ENCODE measurements at regions not wholly inside any gene's neighbourhood (a gene's known extent, or its start where the extent isn't known, plus 50 kb on each side); places are given as distances from the start of the nearest gene placed in this dataset.

DNA sequence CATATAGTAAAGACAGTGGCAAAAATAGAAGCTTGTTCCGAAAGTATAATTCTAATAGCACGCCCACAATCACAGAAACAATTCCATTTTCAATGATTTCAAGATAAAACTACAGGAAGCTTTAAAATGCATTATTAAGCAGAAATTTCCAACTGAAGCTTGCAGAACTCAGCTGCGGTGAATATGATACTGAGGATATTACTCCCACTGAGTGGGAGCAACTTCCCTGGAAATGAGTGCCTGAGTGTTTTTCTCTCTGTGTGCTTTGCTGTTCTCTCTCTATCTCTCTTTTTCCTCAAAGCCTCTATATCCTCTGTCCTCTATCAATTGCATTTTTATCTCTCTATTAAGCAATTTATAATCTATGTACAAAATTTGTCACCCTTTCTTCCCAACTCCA lies 187.5 kb upstream of the PRDM9 start:
- TF ChIP-seq CTCF (IDR thresholded peaks at IDR 0.05; ENCODE audit: extremely low read depth, missing control alignments): no peak

DNA sequence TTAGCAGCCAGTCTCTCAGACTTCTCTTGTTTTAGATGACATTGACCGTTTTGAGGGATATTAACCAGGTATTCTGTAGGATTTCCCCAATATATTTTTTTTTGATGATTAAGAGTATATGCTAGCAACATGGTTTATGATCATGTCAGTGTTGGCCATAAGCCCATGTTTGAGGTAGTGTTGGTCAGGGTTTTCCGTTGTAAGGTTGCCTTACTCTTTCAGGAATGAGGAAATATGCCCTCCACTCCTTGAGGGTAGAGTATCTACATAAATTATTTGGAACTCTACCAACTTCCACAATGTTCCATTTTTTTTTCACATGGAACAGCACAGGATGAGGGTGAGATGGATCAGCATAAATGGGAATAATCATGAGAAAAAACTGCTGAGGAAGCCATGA lies 188.4 kb upstream of the PRDM9 start:
- DNase-seq (ENCODE audit: low spot score): no peak
- TF ChIP-seq CTCF (IDR thresholded peaks at IDR 0.05; ENCODE audit: extremely low read depth, missing control alignments): no peak

More for the DNA sequence above, 187.5 kb upstream of the PRDM9 start:
- DNase-seq (ENCODE audit: low spot score): no peak

GRCh38 chr5:23318166-23318565 lies 189.2 kb upstream of the PRDM9 start:
- DNase-seq (ENCODE audit: low spot score): no peak
- no peak for TF ChIP-seq CTCF (IDR thresholded peaks at IDR 0.05; ENCODE audit: extremely low read depth, missing control alignments)

DNA sequence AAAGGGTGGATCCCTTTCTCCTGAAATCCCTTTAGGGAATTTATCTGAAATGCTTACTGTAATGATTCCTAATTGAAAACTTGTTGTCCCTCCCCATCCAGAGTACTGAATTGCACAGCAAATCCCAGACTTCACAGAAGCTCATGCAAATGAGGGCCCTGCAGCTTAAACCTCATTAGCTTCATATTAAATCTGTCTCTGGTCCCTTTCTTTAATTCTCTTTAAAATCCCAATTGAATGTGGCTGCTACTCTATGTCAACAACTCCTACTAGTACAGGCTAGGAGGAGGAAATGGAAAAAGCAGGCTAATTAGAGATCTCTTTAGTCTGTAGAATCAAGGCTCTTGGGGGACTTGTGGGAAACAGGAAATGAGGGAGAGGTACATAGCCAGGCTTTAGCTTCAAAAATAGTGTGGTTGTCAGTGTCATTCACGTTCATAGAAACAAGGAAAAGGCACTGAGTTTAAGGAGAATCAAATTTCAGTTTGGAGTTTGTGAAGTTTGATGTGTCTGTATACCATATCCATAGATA lies 191.3 kb upstream of the PRDM9 start:
- no peak for TF ChIP-seq CTCF (IDR thresholded peaks at IDR 0.05; ENCODE audit: extremely low read depth, missing control alignments)
- DNase-seq (ENCODE audit: low spot score): no peak

DNA sequence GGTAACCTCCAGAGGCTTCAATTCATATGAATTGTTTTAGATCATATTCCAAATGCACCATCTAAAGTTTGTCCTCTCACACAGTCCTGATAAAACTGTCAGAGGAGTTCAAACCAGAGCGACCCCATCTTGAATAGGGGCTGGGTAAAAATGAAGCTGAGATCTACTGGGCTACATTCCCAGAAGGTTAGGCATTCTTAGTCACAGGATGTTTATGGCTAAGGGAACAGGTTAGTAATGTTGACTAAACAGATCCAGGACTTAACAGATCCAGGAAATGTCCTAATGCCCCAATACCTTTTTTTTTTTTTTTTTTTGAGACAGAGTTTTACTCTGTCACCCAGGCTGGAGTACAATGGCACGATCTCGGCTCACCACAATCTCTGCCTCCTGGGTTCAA lies 192.6 kb upstream of the PRDM9 start:
- TF ChIP-seq CTCF (IDR thresholded peaks at IDR 0.05; ENCODE audit: extremely low read depth, missing control alignments): no peak
- DNase-seq (ENCODE audit: low spot score): no peak

GRCh38 chr5:23305055-23305454 lies 202.4 kb upstream of the PRDM9 start:
- no peak for DNase-seq (ENCODE audit: low spot score)
- no peak for TF ChIP-seq CTCF (IDR thresholded peaks at IDR 0.05; ENCODE audit: extremely low read depth, missing control alignments)

DNA sequence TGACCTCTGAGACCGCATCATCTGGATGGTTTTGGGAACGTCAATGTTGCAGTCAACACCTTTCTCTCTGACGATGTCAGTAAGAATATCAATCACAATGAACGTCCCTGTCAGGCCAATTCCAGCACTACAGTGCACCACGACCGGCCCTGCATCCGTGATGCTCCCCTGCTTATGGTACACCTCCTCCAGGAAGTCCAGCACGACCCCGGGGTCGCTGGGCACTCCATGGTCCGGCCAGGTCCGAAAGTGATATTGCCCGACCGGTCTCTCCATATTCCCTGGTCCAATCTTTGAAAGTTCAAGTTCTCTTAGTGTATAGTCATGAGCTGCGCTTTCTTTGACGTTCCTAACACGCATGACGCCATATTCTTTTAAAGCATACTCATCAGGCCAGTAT lies 203.6 kb upstream of the PRDM9 start:
- no peak for DNase-seq (ENCODE audit: low spot score)
- no peak for TF ChIP-seq CTCF (IDR thresholded peaks at IDR 0.05; ENCODE audit: extremely low read depth, missing control alignments)

Data from GM20000 (cell line).